ENCODE measurements at regions not wholly inside any gene's neighbourhood (a gene's known extent, or its start where the extent isn't known, plus 50 kb on each side); places are given as distances from the start of the nearest gene placed in this dataset.

GRCh38 chr4:128381748-128382559 is 94.3 kb upstream of the PGRMC2 start:
- Histone ChIP-seq H3K27me3 (ENCODE audit: insufficient read depth, low read length) (no peaks in the 10 kb centered on the region), H3K27ac (ENCODE audit: low read length) (no peak overlapping the region), H3K9ac (ENCODE audit: low read depth, low read length) (no peak overlapping the region), H3K9me3 (ENCODE audit: insufficient read depth, low read depth, low read length) (peaks cover 4% of the 10 kb centered on the region), H3K4me3 (ENCODE audit: low read length) (no peak overlapping the region), H3K36me3 (ENCODE audit: insufficient read depth, low read depth, low read length) (no peaks in the 10 kb centered on the region), H3K4me1 (ENCODE audit: insufficient read depth, low read length) (peaks cover 19% of the 10 kb centered on the region; the same call in 1 of the 2 replicates)

GRCh38 chr4:128380306-128380705 is 92.7 kb upstream of the PGRMC2 start:
- H3K9ac ChIP-seq (ENCODE audit: low read depth, low read length), result no peak overlapping the region
- no peaks in the 10 kb centered on the region for H3K27me3 ChIP-seq (ENCODE audit: insufficient read depth, low read length)
- no peak overlapping the region for H3K27ac ChIP-seq (ENCODE audit: low read length)
- peaks cover 13% of the 10 kb centered on the region for H3K9me3 ChIP-seq (ENCODE audit: insufficient read depth, low read depth, low read length)
- peaks cover 8% of the 10 kb centered on the region; the same call in 1 of the 2 replicates for H3K4me1 ChIP-seq (ENCODE audit: insufficient read depth, low read length)
- no peaks in the 10 kb centered on the region for H3K36me3 ChIP-seq (ENCODE audit: insufficient read depth, low read depth, low read length)
- H3K4me3 ChIP-seq (ENCODE audit: low read length), result no peak overlapping the region

GRCh38 chr4:128379860-128380259 is 92.2 kb upstream of the PGRMC2 start:
- H3K4me1 ChIP-seq (ENCODE audit: insufficient read depth, low read length), result peaks cover 4% of the 10 kb centered on the region; the same call in 1 of the 2 replicates
- no peaks in the 10 kb centered on the region for H3K27me3 ChIP-seq (ENCODE audit: insufficient read depth, low read length)
- H3K9ac ChIP-seq (ENCODE audit: low read depth, low read length), result no peak overlapping the region
- no peak overlapping the region for H3K4me3 ChIP-seq (ENCODE audit: low read length)
- H3K36me3 ChIP-seq (ENCODE audit: insufficient read depth, low read depth, low read length), result no peaks in the 10 kb centered on the region
- no peak overlapping the region for H3K27ac ChIP-seq (ENCODE audit: low read length)
- H3K9me3 ChIP-seq (ENCODE audit: insufficient read depth, low read depth, low read length), result peaks cover 13% of the 10 kb centered on the region

- no peak overlapping the region for H3K27ac ChIP-seq (ENCODE audit: low read length)
- H3K9me3 ChIP-seq (ENCODE audit: insufficient read depth, low read depth, low read length), result peaks cover 13% of the 10 kb centered on the region
- H3K27me3 ChIP-seq (ENCODE audit: insufficient read depth, low read length), result no peaks in the 10 kb centered on the region
- H3K4me1 ChIP-seq (ENCODE audit: insufficient read depth, low read length), result no peaks in the 10 kb centered on the region
- H3K36me3 ChIP-seq (ENCODE audit: insufficient read depth, low read depth, low read length), result no peaks in the 10 kb centered on the region
- H3K9ac ChIP-seq (ENCODE audit: low read depth, low read length), result no peak overlapping the region
- H3K4me3 ChIP-seq (ENCODE audit: low read length), result no peak overlapping the region
Measured at GRCh38 chr4:128378668-128379067, 91.1 kb upstream of the PGRMC2 start.

GRCh38 chr4:128376958-128377357 is 89.3 kb upstream of the PGRMC2 start:
- no peak overlapping the region for H3K9ac ChIP-seq (ENCODE audit: low read depth, low read length)
- H3K4me1 ChIP-seq (ENCODE audit: insufficient read depth, low read length), result no peaks in the 10 kb centered on the region
- H3K27me3 ChIP-seq (ENCODE audit: insufficient read depth, low read length), result no peaks in the 10 kb centered on the region
- no peak overlapping the region for H3K4me3 ChIP-seq (ENCODE audit: low read length)
- H3K9me3 ChIP-seq (ENCODE audit: insufficient read depth, low read depth, low read length), result peaks cover 13% of the 10 kb centered on the region
- H3K27ac ChIP-seq (ENCODE audit: low read length), result no peak overlapping the region
- no peaks in the 10 kb centered on the region for H3K36me3 ChIP-seq (ENCODE audit: insufficient read depth, low read depth, low read length)

- Histone ChIP-seq H3K4me3 (ENCODE audit: low read length) (no peak overlapping the region), H3K36me3 (ENCODE audit: insufficient read depth, low read depth, low read length) (no peaks in the 10 kb centered on the region), H3K27ac (ENCODE audit: low read length) (no peak overlapping the region), H3K4me1 (ENCODE audit: insufficient read depth, low read length) (no peaks in the 10 kb centered on the region), H3K9ac (ENCODE audit: low read depth, low read length) (no peak overlapping the region), H3K27me3 (ENCODE audit: insufficient read depth, low read length) (no peaks in the 10 kb centered on the region), H3K9me3 (ENCODE audit: insufficient read depth, low read depth, low read length) (peaks cover 13% of the 10 kb centered on the region)
Measured at GRCh38 chr4:128376303-128376702, 88.7 kb upstream of the PGRMC2 start.

GRCh38 chr4:128373628-128374027 is 86.0 kb upstream of the PGRMC2 start:
- Histone ChIP-seq H3K4me3 (ENCODE audit: low read length) (no peak overlapping the region), H3K4me1 (ENCODE audit: insufficient read depth, low read length) (no peaks in the 10 kb centered on the region), H3K9me3 (ENCODE audit: insufficient read depth, low read depth, low read length) (peaks cover 18% of the 10 kb centered on the region), H3K36me3 (ENCODE audit: insufficient read depth, low read depth, low read length) (no peaks in the 10 kb centered on the region), H3K27ac (ENCODE audit: low read length) (no peak overlapping the region), H3K27me3 (ENCODE audit: insufficient read depth, low read length) (no peaks in the 10 kb centered on the region), H3K9ac (ENCODE audit: low read depth, low read length) (no peak overlapping the region)

GRCh38 chr4:128371876-128372275 is 84.3 kb upstream of the PGRMC2 start:
- H3K27ac ChIP-seq (ENCODE audit: low read length), result no peak overlapping the region
- no peaks in the 10 kb centered on the region for H3K36me3 ChIP-seq (ENCODE audit: insufficient read depth, low read depth, low read length)

GRCh38 chr4:128371001-128371777 is 83.6 kb upstream of the PGRMC2 start:
- Histone ChIP-seq H3K4me1 (ENCODE audit: insufficient read depth, low read length) (no peaks in the 10 kb centered on the region), H3K27ac (ENCODE audit: low read length) (no peak overlapping the region), H3K36me3 (ENCODE audit: insufficient read depth, low read depth, low read length) (no peaks in the 10 kb centered on the region), H3K9me3 (ENCODE audit: insufficient read depth, low read depth, low read length) (peaks cover 6% of the 10 kb centered on the region; the same call in 1 of the 2 replicates), H3K27me3 (ENCODE audit: insufficient read depth, low read length) (no peaks in the 10 kb centered on the region), H3K4me3 (ENCODE audit: low read length) (no peak overlapping the region), H3K9ac (ENCODE audit: low read depth, low read length) (no peak overlapping the region)

More at GRCh38 chr4:128371876-128372275, 84.3 kb upstream of the PGRMC2 start:
- Histone ChIP-seq H3K9me3 (ENCODE audit: insufficient read depth, low read depth, low read length) (peaks cover 12% of the 10 kb centered on the region; the same call in 1 of the 2 replicates), H3K4me3 (ENCODE audit: low read length) (no peak overlapping the region), H3K4me1 (ENCODE audit: insufficient read depth, low read length) (no peaks in the 10 kb centered on the region), H3K9ac (ENCODE audit: low read depth, low read length) (no peak overlapping the region), H3K27me3 (ENCODE audit: insufficient read depth, low read length) (no peaks in the 10 kb centered on the region)

GRCh38 chr4:128366212-128366611 is 78.6 kb upstream of the PGRMC2 start:
- Histone ChIP-seq H3K4me3 (ENCODE audit: low read length) (no peak overlapping the region), H3K36me3 (ENCODE audit: insufficient read depth, low read depth, low read length) (no peaks in the 10 kb centered on the region), H3K27ac (ENCODE audit: low read length) (no peak overlapping the region), H3K27me3 (ENCODE audit: insufficient read depth, low read length) (no peaks in the 10 kb centered on the region), H3K4me1 (ENCODE audit: insufficient read depth, low read length) (peaks cover 8% of the 10 kb centered on the region), H3K9ac (ENCODE audit: low read depth, low read length) (no peak overlapping the region), H3K9me3 (ENCODE audit: insufficient read depth, low read depth, low read length) (peaks cover 5% of the 10 kb centered on the region; the same call in 1 of the 2 replicates)

GRCh38 chr4:128364565-128364964 is 77.0 kb upstream of the PGRMC2 start:
- H3K4me1 ChIP-seq (ENCODE audit: insufficient read depth, low read length), result peaks cover 8% of the 10 kb centered on the region
- H3K36me3 ChIP-seq (ENCODE audit: insufficient read depth, low read depth, low read length), result no peaks in the 10 kb centered on the region
- H3K4me3 ChIP-seq (ENCODE audit: low read length), result no peak overlapping the region
- no peak overlapping the region for H3K27ac ChIP-seq (ENCODE audit: low read length)
- H3K9me3 ChIP-seq (ENCODE audit: insufficient read depth, low read depth, low read length), result no peaks in the 10 kb centered on the region
- no peaks in the 10 kb centered on the region for H3K27me3 ChIP-seq (ENCODE audit: insufficient read depth, low read length)
- no peak overlapping the region for H3K9ac ChIP-seq (ENCODE audit: low read depth, low read length)

GRCh38 chr4:128363966-128364365 is 76.4 kb upstream of the PGRMC2 start:
- no peak overlapping the region for H3K9ac ChIP-seq (ENCODE audit: low read depth, low read length)
- no peak overlapping the region for H3K4me3 ChIP-seq (ENCODE audit: low read length)
- no peak overlapping the region for H3K27ac ChIP-seq (ENCODE audit: low read length)
- H3K27me3 ChIP-seq (ENCODE audit: insufficient read depth, low read length), result no peaks in the 10 kb centered on the region
- H3K4me1 ChIP-seq (ENCODE audit: insufficient read depth, low read length), result peaks cover 8% of the 10 kb centered on the region
- H3K9me3 ChIP-seq (ENCODE audit: insufficient read depth, low read depth, low read length), result no peaks in the 10 kb centered on the region
- H3K36me3 ChIP-seq (ENCODE audit: insufficient read depth, low read depth, low read length), result no peaks in the 10 kb centered on the region
